PC-3 (cell line): ENCODE measurements at regions not wholly inside any gene's neighbourhood (a gene's known extent, or its start where the extent isn't known, plus 50 kb on each side); places are given as distances from the start of the nearest gene placed in this dataset.

ENCODE experiments used
- ATAC-seq: fragments of 200-7000 bp; cut with Tn5 transposase; 2 replicates; pipeline ENCODE4 v1.9.1; 2020; ENCODE audit warnings: mild to moderate bottlenecking, moderate library complexity
- BruUV-seq: library from RNA; stranded (reverse); fragments of 400-500 nt; replicated peaks from 2 replicates; lab custom pipeline; 2021; lab: Mats Ljungman, UMichigan
- CTCF ChIA-PET: fragments of 300-600 bp; sonication (Branson Sonifier 250); formaldehyde crosslinking; loops from one replicate; lab custom pipeline; 2022; ENCODE audit warnings: antibody characterized with exemption; lab: Charles Lee
- POLR2A ChIA-PET: fragments of 300-600 bp; sonication (Branson Sonifier 250); formaldehyde crosslinking; loops from one replicate; lab custom pipeline; 2022; ENCODE audit warnings: antibody characterized with exemption; ENCODE audit not compliant: unreplicated experiment; lab: Charles Lee
- DNase-seq: peaks from one replicate; pipeline ENCODE4 v3.0.0-alpha.2; 2015
- H2AFZ ChIP-seq: fragments of 300-600 bp; sonication (generic); 2 replicates; pipeline ENCODE4 v1.6.0; 2016; ENCODE audit warnings: antibody characterized with exemption, low read length
- H3F3A ChIP-seq: fragments of 300-600 bp; sonication (generic); one replicate; pipeline ENCODE4 v1.6.0; 2017; ENCODE audit warnings: antibody characterized with exemption, low read length, control low read depth, mild to moderate bottlenecking; ENCODE audit not compliant: unreplicated experiment
- H3K27ac ChIP-seq: fragments of 300-600 bp; sonication (generic); 2 replicates; pipeline ENCODE4 v1.5.1; 2016; ENCODE audit warnings: mild to moderate bottlenecking, low read length
- H3K27me3 ChIP-seq: fragments of 300-600 bp; sonication (generic); 2 replicates; pipeline ENCODE4 v1.6.1; 2016; ENCODE audit warnings: low read length, mixed read lengths
- H3K36me3 ChIP-seq: fragments of 300-600 bp; sonication (generic); 2 replicates; pipeline ENCODE4 v1.6.1; 2016; ENCODE audit warnings: low read depth, mixed run types, low read length, mixed read lengths
- H3K4me1 ChIP-seq: fragments of 300-600 bp; sonication (generic); 2 replicates; pipeline ENCODE4 v1.5.1; 2016; ENCODE audit warnings: low read length; ENCODE audit not compliant: insufficient read depth
- H3K4me2 ChIP-seq: fragments of 300-600 bp; sonication (generic); 2 replicates; pipeline ENCODE4 v1.6.0; 2016; ENCODE audit warnings: low read length
- H3K4me3 ChIP-seq: fragments of 300-600 bp; sonication (generic); 2 replicates; pipeline ENCODE4 v1.5.1; 2016; ENCODE audit warnings: mild to moderate bottlenecking, low read length, mixed read lengths
- H3K79me2 ChIP-seq: fragments of 300-600 bp; sonication (generic); 2 replicates; pipeline ENCODE4 v1.6.1; 2017; ENCODE audit warnings: low read length, mixed read lengths
- H3K9ac ChIP-seq: fragments of 300-600 bp; sonication (generic); 2 replicates; pipeline ENCODE4 v1.6.0; 2016; ENCODE audit warnings: mild to moderate bottlenecking, low read length
- H3K9me2 ChIP-seq: fragments of 300-600 bp; sonication (generic); replicated peaks from 2 replicates; pipeline ENCODE4 v1.6.1; 2016; ENCODE audit warnings: mixed run types, low read length, mixed read lengths
- H3K9me3 ChIP-seq: fragments of 300-600 bp; sonication (generic); 2 replicates; pipeline ENCODE4 v1.6.1; 2016; ENCODE audit warnings: low read length, mixed read lengths
- H4K20me1 ChIP-seq: fragments of 300-600 bp; sonication (generic); 2 replicates; pipeline ENCODE4 v1.6.1; 2016; ENCODE audit warnings: low read length, mixed read lengths
- CTCF ChIP-seq: fragments of 300-600 bp; sonication (generic); conservative IDR thresholded peaks from 2 replicates; pipeline ENCODE4 v1.5.1; 2017; ENCODE audit warnings: antibody characterized with exemption, low read depth, mild to moderate bottlenecking, low read length
- EZH2 ChIP-seq: fragments of 300-600 bp; sonication (generic); IDR thresholded peaks from one replicate; pipeline ENCODE4 v1.6.1; 2017; ENCODE audit warnings: antibody characterized with exemption, mild to moderate bottlenecking, low read length; ENCODE audit not compliant: unreplicated experiment
- EZH2phosphoT487 ChIP-seq: fragments of 300-600 bp; sonication (generic); IDR thresholded peaks from 2 replicates; pipeline ENCODE4 v1.6.1; 2018; ENCODE audit warnings: mild to moderate bottlenecking, antibody characterized with exemption, low read length, borderline replicate concordance
- intact Hi-C: fragments of 100-400 bp; cut with micrococcal nuclease; formaldehyde crosslinking; loops from 2 replicates; pipeline ENCODE4 v1.9.0; 2023

DNA sequence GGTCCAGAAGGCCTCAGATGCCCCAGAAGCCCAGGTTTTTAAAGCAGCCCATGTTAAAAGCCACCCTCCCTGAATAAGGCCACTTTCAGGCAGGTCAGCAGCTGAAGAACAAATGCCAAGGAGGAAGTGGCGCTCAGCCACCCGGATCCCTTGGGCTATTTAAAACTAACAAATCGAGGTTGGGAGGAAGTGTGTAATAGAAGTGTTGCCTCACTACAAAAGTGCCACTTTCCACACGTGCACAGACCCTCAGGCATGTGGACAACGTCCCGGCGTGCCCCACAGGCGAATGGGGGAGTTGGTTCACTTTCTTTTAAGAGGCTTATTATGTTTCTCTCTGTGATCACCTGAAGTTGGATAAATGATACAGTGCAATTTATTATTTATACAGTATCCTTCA, 173.8 kb upstream of the SALL3 start:
- Histone ChIP-seq H3K27me3 (peaks cover 41% of the 10 kb centered on the region), H3K4me3 (no peak overlapping the region), H3K9me2 (no peaks in the 10 kb centered on the region), H4K20me1 (no peaks in the 10 kb centered on the region), H2AFZ (no peak overlapping the region), H3K4me2 (no peak overlapping the region), H3K9ac (no peak overlapping the region), H3K79me2 (no peaks in the 10 kb centered on the region), H3K9me3 (no peaks in the 10 kb centered on the region), H3K27ac (no peak overlapping the region), H3F3A (no peaks in the 10 kb centered on the region), H3K36me3 (no peaks in the 10 kb centered on the region), H3K4me1 (no peaks in the 10 kb centered on the region)
- no peak for DNase-seq
- no TSS peak for BruUV-seq
- POLR2A ChIA-PET, result no interaction called here
- TF ChIP-seq EZH2phosphoT487, result no peak
- TF ChIP-seq EZH2, result no peak
- no peak for TF ChIP-seq CTCF
- ATAC-seq, result no peak
- intact Hi-C loops, result no loop called here
- CTCF ChIA-PET, result no interaction called here

GRCh38 chr18:78807668-78808067, 171.9 kb upstream of the SALL3 start:
- Histone ChIP-seq H3K36me3 (no peaks in the 10 kb centered on the region), H3F3A (no peaks in the 10 kb centered on the region), H3K4me2 (no peak overlapping the region), H3K9me3 (no peaks in the 10 kb centered on the region), H3K9me2 (no peaks in the 10 kb centered on the region), H4K20me1 (no peaks in the 10 kb centered on the region), H3K27me3 (peaks cover 48% of the 10 kb centered on the region), H3K9ac (no peak overlapping the region), H2AFZ (no peak overlapping the region), H3K4me1 (no peaks in the 10 kb centered on the region), H3K79me2 (no peaks in the 10 kb centered on the region), H3K27ac (no peak overlapping the region), H3K4me3 (no peak overlapping the region)
- POLR2A ChIA-PET, result no interaction called here
- no TSS peak for BruUV-seq
- intact Hi-C loops, result no loop called here
- ATAC-seq, result no peak
- CTCF ChIA-PET, result no interaction called here
- no peak for DNase-seq
- TF ChIP-seq CTCF (no peak), EZH2 (no peak), EZH2phosphoT487 (no peak)

DNA sequence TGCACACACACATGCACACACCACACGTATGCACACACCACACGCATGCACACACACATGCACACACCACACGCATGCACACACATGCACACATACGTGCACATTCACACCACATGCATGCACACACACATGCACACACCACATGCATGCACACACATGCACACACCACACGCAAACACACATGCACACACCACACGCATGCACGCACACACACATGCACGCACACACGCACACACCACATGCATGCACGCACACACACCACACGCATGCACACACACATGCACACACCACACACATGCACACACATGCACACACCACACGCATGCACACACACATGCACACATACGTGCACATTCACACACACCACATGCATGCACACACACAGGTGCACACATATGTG, 169.8 kb upstream of the SALL3 start:
- H3K4me1 ChIP-seq, result no peaks in the 10 kb centered on the region
- H3K36me3 ChIP-seq, result no peaks in the 10 kb centered on the region
- H3K79me2 ChIP-seq, result no peaks in the 10 kb centered on the region
- BruUV-seq, result no TSS peak
- H3K9me2 ChIP-seq, result no peaks in the 10 kb centered on the region
- H4K20me1 ChIP-seq, result no peaks in the 10 kb centered on the region
- ATAC-seq (no peak), DNase-seq (no peak)
- TF ChIP-seq EZH2phosphoT487 (no peak), EZH2 (no peak), CTCF (no peak)
- H3K9me3 ChIP-seq, result no peaks in the 10 kb centered on the region
- no peak overlapping the region for H3K9ac ChIP-seq
- POLR2A ChIA-PET, result no interaction called here
- H3K4me3 ChIP-seq, result no peak overlapping the region
- no peak overlapping the region for H3K4me2 ChIP-seq
- peaks cover 66% of the 10 kb centered on the region for H3K27me3 ChIP-seq
- intact Hi-C loops, result no loop called here
- CTCF ChIA-PET, result no interaction called here
- no peaks in the 10 kb centered on the region for H3F3A ChIP-seq
- H3K27ac ChIP-seq, result no peak overlapping the region
- H2AFZ ChIP-seq, result no peak overlapping the region
